ENCODE measurements at regions not wholly inside any gene's neighbourhood (a gene's known extent, or its start where the extent isn't known, plus 50 kb on each side); places are given as distances from the start of the nearest gene placed in this dataset.
A peak's percentile ranks its signal among the peaks of the same experiment; 100 is the strongest.
"Not testable (repeated sequence)": the region's sequence is repeated elsewhere in the genome, so short reads cannot be mapped to it uniquely, and the experiment has no call there.

- not testable (repeated sequence) for DNase-seq (ENCODE audit: low read depth)
Observed at GRCh38 chr3:36187197-36187596, 193.1 kb upstream of the STAC start.

- DNase-seq (ENCODE audit: low read depth) = no peak
Observed at GRCh38 chr3:36192901-36193300, 187.4 kb upstream of the STAC start.

GRCh38 chr3:36193448-36193847, 186.9 kb upstream of the STAC start:
- DNase-seq (ENCODE audit: low read depth) = no peak

- no peak for DNase-seq (ENCODE audit: low read depth)
Observed at GRCh38 chr3:36196058-36196457, 184.2 kb upstream of the STAC start.

- DNase-seq (ENCODE audit: low read depth) = no peak
Observed at GRCh38 chr3:36197151-36197550, 183.2 kb upstream of the STAC start.

DNA sequence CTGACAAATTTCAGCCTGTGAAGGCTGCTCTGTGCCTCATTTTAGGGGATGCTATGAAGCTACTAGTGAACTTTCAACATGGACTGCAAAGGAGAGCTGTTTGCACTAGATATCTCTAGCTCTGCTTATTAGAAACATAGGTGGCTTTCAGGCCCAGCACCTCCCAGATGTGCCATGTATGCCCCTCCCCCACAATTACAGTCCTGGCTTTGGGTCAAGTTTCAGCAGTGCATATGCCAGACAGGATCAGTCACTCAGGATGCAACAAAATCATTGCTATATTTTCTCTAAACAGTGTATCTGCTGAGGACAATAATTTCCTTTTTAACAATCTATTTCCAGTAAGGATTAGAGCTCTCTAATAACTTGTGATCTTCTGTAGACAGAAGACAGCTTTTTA, 178.8 kb upstream of the STAC start:
- DNase-seq (ENCODE audit: low read depth) = no peak

- no peak for DNase-seq (ENCODE audit: low read depth)
Observed at GRCh38 chr3:36206956-36207580, 173.2 kb upstream of the STAC start.

DNA sequence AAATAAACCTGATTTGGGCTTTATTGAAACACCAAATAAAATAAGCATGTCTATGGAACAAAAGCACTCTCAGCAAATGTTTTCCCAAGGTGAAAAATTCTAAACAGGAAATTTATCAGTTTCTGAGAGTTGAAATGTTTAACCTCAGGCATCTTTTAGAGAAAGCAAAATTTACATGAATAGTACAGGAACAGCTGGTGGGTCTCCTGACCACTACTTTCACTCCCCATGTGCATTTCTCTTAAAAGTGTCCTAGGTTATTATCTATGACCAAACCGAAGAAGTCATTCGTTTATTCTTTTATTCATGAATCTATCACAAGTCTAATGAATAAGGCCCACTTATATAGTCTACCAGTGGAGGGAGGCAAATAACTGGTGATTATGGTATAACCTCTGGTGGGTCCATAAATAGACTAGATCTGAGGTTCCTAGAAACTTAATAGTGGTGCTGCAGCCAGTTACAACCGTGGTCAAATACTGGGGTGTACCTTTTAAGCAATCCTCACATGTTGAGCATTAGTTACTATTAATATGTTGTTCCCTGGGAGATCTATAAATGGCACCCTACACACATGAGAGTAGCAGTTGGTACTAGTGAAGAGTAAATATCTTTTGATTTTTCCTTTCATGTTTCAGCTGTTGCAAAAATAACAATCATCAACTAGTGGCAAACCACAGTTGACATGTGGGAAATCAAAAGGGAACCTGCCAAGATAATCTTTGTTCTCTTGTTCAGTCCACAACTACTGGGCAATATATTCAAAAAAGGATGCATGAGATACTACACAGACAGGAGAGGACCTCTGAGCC, 169.3 kb upstream of the STAC start:
- peak; percentile 93 for DNase-seq (ENCODE audit: low read depth)

DNA sequence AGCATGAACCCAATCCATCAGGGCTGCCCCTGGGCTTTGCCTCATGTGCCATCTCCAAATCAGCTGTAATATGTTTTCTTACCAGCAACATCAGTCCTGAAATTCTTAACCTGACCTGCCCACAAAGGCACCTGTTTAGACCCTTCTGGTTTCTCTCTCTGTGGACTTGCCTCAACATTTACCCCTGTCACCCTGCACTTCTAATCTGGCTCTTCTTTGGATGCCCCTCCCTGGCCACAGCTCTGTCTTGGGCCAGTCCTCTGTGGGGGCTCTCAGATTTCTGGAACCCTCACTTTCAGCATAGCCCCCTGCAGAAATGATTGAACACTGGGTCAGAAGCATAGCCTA, 168.7 kb upstream of the STAC start:
- DNase-seq (ENCODE audit: low read depth) = no peak

- peak; percentile 43 for DNase-seq (ENCODE audit: low read depth)
Observed at GRCh38 chr3:36212251-36212650, 168.1 kb upstream of the STAC start.

- no peak for DNase-seq (ENCODE audit: low read depth)
Observed at GRCh38 chr3:36214460-36214859, 165.8 kb upstream of the STAC start.

DNA sequence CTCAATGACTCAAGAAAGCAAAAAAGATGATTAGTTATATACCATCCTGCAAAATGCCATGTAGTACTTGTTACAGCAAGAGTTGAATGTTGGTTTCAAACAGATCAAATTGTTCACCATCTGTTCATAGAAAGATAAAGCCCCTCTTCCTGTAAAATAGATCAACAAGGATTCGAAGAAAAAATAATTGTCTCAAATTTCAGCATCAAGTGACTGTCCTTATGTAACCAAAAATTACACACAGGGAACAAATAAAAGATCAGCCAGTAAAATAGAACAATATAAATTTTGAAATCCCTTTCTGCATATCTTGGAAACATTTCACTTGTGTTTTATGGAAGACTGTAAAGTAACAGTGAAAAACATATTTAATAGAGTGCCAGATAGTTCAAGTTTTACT, 165.1 kb upstream of the STAC start:
- DNase-seq (ENCODE audit: low read depth) = no peak

DNA sequence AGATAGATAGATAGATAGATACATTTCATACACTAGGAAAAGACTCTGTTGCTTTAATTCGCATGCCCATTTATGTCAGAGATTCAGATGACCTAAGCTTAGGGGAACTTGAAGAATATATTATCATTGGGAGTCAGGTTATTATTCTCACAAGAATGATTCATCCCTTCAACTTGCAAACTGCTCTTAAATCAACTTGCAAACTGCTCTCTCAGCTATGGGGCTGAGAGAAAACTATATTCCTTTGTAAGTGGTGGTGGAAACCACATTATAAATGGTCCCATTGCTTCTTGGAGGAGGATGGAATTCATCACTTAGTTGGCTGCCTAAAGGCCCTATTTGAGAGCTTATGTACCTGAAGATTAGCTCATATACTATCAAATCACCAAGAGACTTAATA, 160.9 kb upstream of the STAC start:
- DNase-seq (ENCODE audit: low read depth) = peak; percentile 18

DNA sequence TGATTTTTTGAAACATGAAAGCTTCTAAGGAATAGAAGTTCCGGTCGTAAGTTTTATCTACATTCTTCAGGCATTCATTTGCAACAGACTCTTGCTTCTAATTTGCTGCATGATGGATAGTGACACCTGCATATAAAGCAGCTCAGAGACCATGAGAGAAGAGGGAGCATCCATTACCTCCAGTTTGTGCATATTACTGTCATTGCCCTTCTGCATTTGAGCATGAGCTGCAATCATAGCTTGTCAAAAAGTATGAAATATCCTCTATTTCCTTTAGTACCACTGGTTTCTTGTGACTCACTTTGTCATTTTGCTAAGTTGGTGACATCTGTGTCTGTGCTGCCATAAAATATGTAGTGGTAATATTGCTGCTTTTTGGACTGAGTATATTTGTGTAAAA, 160.1 kb upstream of the STAC start:
- no peak for DNase-seq (ENCODE audit: low read depth)

DNA sequence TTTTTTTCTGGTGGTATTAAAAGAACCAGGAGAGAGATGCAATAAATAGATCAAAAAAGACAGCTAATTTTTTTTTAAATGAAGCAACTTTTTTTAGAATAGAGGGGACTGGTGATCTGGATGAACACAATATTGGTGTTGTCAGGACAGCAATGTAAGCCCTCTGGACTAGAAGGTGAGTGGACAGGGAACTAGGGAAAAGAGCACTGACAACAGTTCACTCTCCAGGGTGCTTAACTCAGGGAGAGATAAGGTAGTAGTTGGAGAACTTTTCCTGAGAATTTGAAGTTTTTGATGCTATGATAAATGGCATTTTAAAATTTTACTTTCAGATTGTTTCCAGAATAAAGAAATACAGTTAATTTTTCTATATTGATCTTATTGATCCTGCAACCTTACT, 158.3 kb upstream of the STAC start:
- DNase-seq (ENCODE audit: low read depth) = no peak

- DNase-seq (ENCODE audit: low read depth) = peak; percentile 89
Observed at GRCh38 chr3:36227980-36228379, 152.3 kb upstream of the STAC start.

- DNase-seq (ENCODE audit: low read depth) = no peak
Observed at GRCh38 chr3:36229496-36229895, 150.8 kb upstream of the STAC start.

- DNase-seq (ENCODE audit: low read depth) = no peak
Observed at GRCh38 chr3:36232797-36233489, 147.4 kb upstream of the STAC start.

- DNase-seq (ENCODE audit: low read depth) = peak; percentile 65
Observed at GRCh38 chr3:36244728-36245127, 135.6 kb upstream of the STAC start.

GRCh38 chr3:36248374-36248773, 131.9 kb upstream of the STAC start:
- DNase-seq (ENCODE audit: low read depth) = no peak

DNA sequence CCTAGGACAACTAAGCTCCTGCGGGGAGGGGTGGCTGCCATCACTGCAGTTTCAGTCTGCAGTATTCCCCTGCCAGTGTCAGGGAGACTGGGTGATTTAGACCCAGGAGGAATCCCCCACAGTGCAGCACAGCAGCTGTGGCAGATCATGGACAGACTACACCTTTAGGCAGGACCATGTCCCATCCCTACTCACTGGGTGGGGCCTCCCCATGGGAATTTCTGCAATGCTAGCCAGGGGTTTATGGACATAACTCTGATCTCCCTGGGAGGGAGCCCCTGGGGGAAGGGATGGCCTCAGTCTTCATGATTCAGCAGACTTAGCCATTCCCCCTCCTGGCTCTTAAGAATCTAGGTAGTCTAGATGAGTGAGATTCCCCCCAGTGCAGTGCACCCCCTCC, 130.1 kb upstream of the STAC start:
- DNase-seq (ENCODE audit: low read depth) = no peak

GRCh38 chr3:36257158-36257852, 123.0 kb upstream of the STAC start:
- DNase-seq (ENCODE audit: low read depth) = no peak
